ENCODE measurements at regions not wholly inside any gene's neighbourhood (a gene's known extent, or its start where the extent isn't known, plus 50 kb on each side); places are given as distances from the start of the nearest gene placed in this dataset.

DNA sequence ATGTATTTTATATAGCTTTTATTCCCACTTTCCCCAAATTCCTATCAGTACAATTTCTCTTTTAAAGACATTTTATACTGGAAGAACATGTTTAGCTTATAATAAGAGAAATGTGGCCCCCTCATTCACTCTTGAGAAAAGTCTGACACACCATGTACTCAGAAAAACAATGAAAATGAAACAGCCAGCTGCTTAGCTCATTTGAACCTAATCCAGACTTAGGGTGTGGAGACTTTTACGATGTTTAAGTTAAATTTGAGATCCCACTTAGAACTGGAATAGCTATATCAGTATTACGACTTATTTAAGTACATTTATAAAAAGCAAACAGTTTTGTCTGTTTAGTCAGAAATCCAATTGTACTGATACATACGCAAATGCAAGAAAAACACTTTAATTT, 252.3 kb upstream of the ARRDC4 start:
- Histone ChIP-seq H3K9ac (ENCODE audit: control insufficient read depth, extremely low read depth, insufficient read depth, low read length) (no peak overlapping the region), H3K36me3 (ENCODE audit: control insufficient read depth in 2 of 2, extremely low read depth in 1 of 2, insufficient read depth in 2 of 2, low read length in 2 of 2) (no peaks in the 10 kb centered on the region), H3K4me2 (ENCODE audit: control insufficient read depth, extremely low read depth, insufficient read depth, low read depth, low read length) (no peak overlapping the region), H3K4me3 (ENCODE audit: control insufficient read depth in 2 of 3, extremely low read depth in 1 of 3, insufficient read depth in 2 of 3, low read depth in 1 of 3, low read length in 3 of 3) (no peak overlapping the region), H3K79me2 (ENCODE audit: control insufficient read depth, insufficient read depth, low read length) (no peaks in the 10 kb centered on the region), H3K27ac (ENCODE audit: control insufficient read depth, insufficient read depth, low read length) (no peak overlapping the region), H3K27me3 (ENCODE audit: control insufficient read depth, extremely low read depth, insufficient read depth, low read length) (no peaks in the 10 kb centered on the region), H3K9me3 (ENCODE audit: control insufficient read depth, low read depth, low read length) (no peaks in the 10 kb centered on the region), H2AFZ (ENCODE audit: control insufficient read depth, low read length) (no peak overlapping the region), H3K9me1 (ENCODE audit: control insufficient read depth, extremely low read depth, insufficient read depth, low read length) (no peaks in the 10 kb centered on the region), H4K20me1 (ENCODE audit: control insufficient read depth, extremely low read depth, insufficient read depth, low read length) (no peaks in the 10 kb centered on the region), H3K4me1 (ENCODE audit: control insufficient read depth, extremely low read depth, insufficient read depth, low read length) (no peaks in the 10 kb centered on the region)
- DNase-seq (ENCODE audit: low read depth, low spot score), result no peak
- dilution Hi-C loops (cut with MboI; ENCODE audit: extremely low pct_ligation_motif_present, low sequenced_read_pairs), result no loop called here
- no peak for FAIRE-seq
- TF ChIP-seq EZH2 (IDR thresholded peaks at IDR 0.05; ENCODE audit: low read length) (no peak), CTCF (optimal IDR thresholded peaks at IDR 0.05 in 1 of 3, IDR thresholded peaks at IDR 0.05 in 1 of 3, conservative IDR thresholded peaks at IDR 0.05 in 1 of 3; ENCODE audit: extremely low read depth in 1 of 3, insufficient read depth in 2 of 3, low read length in 3 of 3) (no peak)

- H3K4me3 ChIP-seq (ENCODE audit: control insufficient read depth in 2 of 3, extremely low read depth in 1 of 3, insufficient read depth in 2 of 3, low read depth in 1 of 3, low read length in 3 of 3), result no peak overlapping the region
- no peak for TF ChIP-seq EZH2 (IDR thresholded peaks at IDR 0.05; ENCODE audit: low read length)
- TF ChIP-seq CTCF (optimal IDR thresholded peaks at IDR 0.05 in 1 of 3, IDR thresholded peaks at IDR 0.05 in 1 of 3, conservative IDR thresholded peaks at IDR 0.05 in 1 of 3; ENCODE audit: extremely low read depth in 1 of 3, insufficient read depth in 2 of 3, low read length in 3 of 3), result no peak
- no peak for DNase-seq (ENCODE audit: low read depth, low spot score)
- no peak overlapping the region for H3K27ac ChIP-seq (ENCODE audit: control insufficient read depth, insufficient read depth, low read length)
- H3K9ac ChIP-seq (ENCODE audit: control insufficient read depth, extremely low read depth, insufficient read depth, low read length), result no peak overlapping the region
- no peak overlapping the region for H2AFZ ChIP-seq (ENCODE audit: control insufficient read depth, low read length)
- no peaks in the 10 kb centered on the region for H3K27me3 ChIP-seq (ENCODE audit: control insufficient read depth, extremely low read depth, insufficient read depth, low read length)
- no peaks in the 10 kb centered on the region for H3K9me1 ChIP-seq (ENCODE audit: control insufficient read depth, extremely low read depth, insufficient read depth, low read length)
- no peak overlapping the region for H3K4me2 ChIP-seq (ENCODE audit: control insufficient read depth, extremely low read depth, insufficient read depth, low read depth, low read length)
- dilution Hi-C loops (cut with MboI; ENCODE audit: extremely low pct_ligation_motif_present, low sequenced_read_pairs), result no loop called here
- no peaks in the 10 kb centered on the region for H4K20me1 ChIP-seq (ENCODE audit: control insufficient read depth, extremely low read depth, insufficient read depth, low read length)
- no peaks in the 10 kb centered on the region for H3K4me1 ChIP-seq (ENCODE audit: control insufficient read depth, extremely low read depth, insufficient read depth, low read length)
- H3K79me2 ChIP-seq (ENCODE audit: control insufficient read depth, insufficient read depth, low read length), result no peaks in the 10 kb centered on the region
- no peaks in the 10 kb centered on the region for H3K36me3 ChIP-seq (ENCODE audit: control insufficient read depth in 2 of 2, extremely low read depth in 1 of 2, insufficient read depth in 2 of 2, low read length in 2 of 2)
- FAIRE-seq, result no peak
- H3K9me3 ChIP-seq (ENCODE audit: control insufficient read depth, low read depth, low read length), result no peaks in the 10 kb centered on the region
These were observed 248.0 kb upstream of the ARRDC4 start for GRCh38 chr15:97712530-97712929.
